Transverse colon (tissue), 4 donors: ENCODE measurements at regions not wholly inside any gene's neighbourhood (a gene's known extent, or its start where the extent isn't known, plus 50 kb on each side); places are given as distances from the start of the nearest gene placed in this dataset.

Experiments
- CTCF ChIP-seq, 5 experiments: fragments of 200-600 bp in 3 of 5; fragments of 450-650 bp in 2 of 5; sonication (generic) in 3 of 5; IDR thresholded peaks; 1 replicate in 2 of 5; 2 replicates in 3 of 5; pipeline ENCODE4 v1.5.1; 2016 to 2017; ENCODE audit warnings: antibody characterized with exemption in 5 of 5, inconsistent platforms in 3 of 5, mild to moderate bottlenecking in 2 of 5, moderate library complexity in 1 of 5
- POLR2A ChIP-seq: fragments of 450-650 bp; IDR thresholded peaks from one replicate; pipeline ENCODE4 v1.6.1; 2016; ENCODE audit warnings: antibody characterized with exemption, mild to moderate bottlenecking, moderate library complexity
- POLR2AphosphoS5 ChIP-seq, 3 donors: sonication (generic); formaldehyde crosslinking; IDR thresholded peaks; one replicate each; pipeline ENCODE4 v1.6.1; 2016; ENCODE audit warnings: antibody characterized with exemption in 3 of 3

- no peak for TF ChIP-seq CTCF (IDR thresholded peaks at IDR 0.05)
- no peak for TF ChIP-seq POLR2AphosphoS5 (IDR thresholded peaks at IDR 0.05)
- no peak for TF ChIP-seq POLR2A
These were observed 527.8 kb downstream of the MIAT start for GRCh38 chr22:27185099-27185709.
